ENCODE measurements at regions not wholly inside any gene's neighbourhood (a gene's known extent, or its start where the extent isn't known, plus 50 kb on each side); places are given as distances from the start of the nearest gene placed in this dataset.

DNA sequence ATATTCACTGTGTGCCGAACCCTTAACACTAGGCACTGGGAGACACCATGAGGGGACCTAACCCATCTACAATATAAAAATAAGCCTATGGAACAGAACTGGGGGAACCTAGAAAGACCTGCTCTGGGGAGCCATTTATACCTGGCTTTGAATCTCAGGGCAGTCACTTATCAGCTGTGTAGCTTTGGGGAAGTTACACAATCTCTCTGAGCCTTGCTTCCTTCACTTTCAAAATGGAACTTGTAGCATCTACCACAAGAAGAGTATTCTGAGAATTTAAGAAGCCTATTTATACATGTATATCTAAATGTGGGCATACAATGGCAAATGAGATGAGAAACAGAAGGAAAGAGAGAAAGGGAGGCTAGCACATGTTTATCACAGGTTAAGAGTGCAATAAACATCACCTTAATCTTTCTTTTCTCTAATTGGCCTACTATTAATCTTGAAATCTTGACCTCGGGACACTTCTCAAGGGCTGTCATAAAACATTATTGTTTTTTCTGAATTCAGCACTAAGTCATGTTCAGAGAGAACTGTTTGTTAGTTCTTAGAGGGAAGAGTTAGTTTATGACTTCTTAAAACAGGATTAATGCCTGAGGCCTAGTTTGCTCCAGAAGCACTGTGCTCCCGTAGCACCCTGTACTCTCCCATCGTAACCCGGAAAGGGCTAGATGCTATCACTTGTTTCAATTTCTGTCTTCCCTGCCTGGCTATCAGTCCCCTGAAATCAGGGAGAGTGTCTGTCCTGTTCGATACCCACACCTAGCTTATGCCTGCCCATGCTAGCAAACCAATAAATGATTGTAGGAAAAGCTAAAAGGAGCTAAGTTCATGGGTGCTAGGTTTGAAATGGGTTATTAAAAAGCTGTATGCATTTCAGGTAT, 606.4 kb upstream of the CLINT1 start:
- no peak for TF ChIP-seq CTCF (IDR thresholded peaks at IDR 0.05)
- no peak for TF ChIP-seq POLR2A (IDR thresholded peaks at IDR 0.05)
